ENCODE measurements at regions not wholly inside any gene's neighbourhood (a gene's known extent, or its start where the extent isn't known, plus 50 kb on each side); places are given as distances from the start of the nearest gene placed in this dataset.

DNA sequence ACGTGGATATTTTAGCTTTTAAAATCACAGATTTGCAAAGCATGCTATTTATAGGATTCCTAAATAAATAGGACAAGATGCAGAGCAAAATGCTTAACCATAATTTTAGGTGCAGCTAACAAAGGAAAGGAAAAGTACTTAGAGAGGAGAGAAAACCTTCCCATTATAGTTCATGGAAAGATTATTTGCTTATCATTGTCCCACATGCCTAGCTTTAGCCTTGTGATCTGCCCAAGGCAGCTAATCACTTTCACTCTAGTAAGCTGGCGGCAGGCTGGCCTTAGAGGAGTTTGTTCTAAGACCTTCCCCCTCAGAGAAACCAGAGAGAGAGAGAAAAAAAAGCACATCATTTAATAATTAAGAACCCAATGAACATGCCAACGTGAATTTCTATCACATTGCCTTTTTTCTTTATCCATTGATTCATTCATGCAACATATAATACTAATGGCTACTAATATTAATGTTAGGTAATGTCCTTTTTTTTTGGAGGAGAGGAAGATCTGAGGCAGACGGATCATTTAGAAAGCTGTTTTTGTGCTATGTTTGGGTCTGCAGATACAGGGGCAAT, 274.6 kb downstream of the ARL4A start:
- no peaks in the 10 kb centered on the region for H3K4me1 ChIP-seq (ENCODE audit: insufficient read depth, low read length)
- DNase-seq (no peak), ATAC-seq (ENCODE audit: insufficient read depth, low read depth) (no peak)
- H4K20me1 ChIP-seq (ENCODE audit: insufficient read depth, low read length) = no peaks in the 10 kb centered on the region
- H3K27ac ChIP-seq (ENCODE audit: low read length) = no peak overlapping the region
- no peak overlapping the region for H3K4me3 ChIP-seq (ENCODE audit: low read depth in 1 of 2, low read length in 2 of 2)
- H3K4me2 ChIP-seq (ENCODE audit: insufficient read depth, low read length) = no peak overlapping the region
- H3K27me3 ChIP-seq (ENCODE audit: insufficient read depth, low read length, poor library complexity) = no peaks in the 10 kb centered on the region
- H2AFZ ChIP-seq (ENCODE audit: low read depth, low read length) = no peak overlapping the region
- TF ChIP-seq EZH2 (IDR thresholded peaks at IDR 0.05; ENCODE audit: borderline replicate concordance, low read depth, low read length, severe bottlenecking) = no peak
- TF ChIP-seq, protein P1, sequence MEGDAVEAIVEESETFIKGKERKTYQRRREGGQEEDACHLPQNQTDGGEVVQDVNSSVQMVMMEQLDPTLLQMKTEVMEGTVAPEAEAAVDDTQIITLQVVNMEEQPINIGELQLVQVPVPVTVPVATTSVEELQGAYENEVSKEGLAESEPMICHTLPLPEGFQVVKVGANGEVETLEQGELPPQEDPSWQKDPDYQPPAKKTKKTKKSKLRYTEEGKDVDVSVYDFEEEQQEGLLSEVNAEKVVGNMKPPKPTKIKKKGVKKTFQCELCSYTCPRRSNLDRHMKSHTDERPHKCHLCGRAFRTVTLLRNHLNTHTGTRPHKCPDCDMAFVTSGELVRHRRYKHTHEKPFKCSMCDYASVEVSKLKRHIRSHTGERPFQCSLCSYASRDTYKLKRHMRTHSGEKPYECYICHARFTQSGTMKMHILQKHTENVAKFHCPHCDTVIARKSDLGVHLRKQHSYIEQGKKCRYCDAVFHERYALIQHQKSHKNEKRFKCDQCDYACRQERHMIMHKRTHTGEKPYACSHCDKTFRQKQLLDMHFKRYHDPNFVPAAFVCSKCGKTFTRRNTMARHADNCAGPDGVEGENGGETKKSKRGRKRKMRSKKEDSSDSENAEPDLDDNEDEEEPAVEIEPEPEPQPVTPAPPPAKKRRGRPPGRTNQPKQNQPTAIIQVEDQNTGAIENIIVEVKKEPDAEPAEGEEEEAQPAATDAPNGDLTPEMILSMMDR (IDR thresholded peaks at IDR 0.05; ENCODE audit: borderline replicate concordance, extremely low read depth, low read length, poor library complexity, severe bottlenecking) = no peak
- H3K9me3 ChIP-seq (ENCODE audit: insufficient read depth, low read length, severe bottlenecking) = no peaks in the 10 kb centered on the region
- no peaks in the 10 kb centered on the region for H3K79me2 ChIP-seq (ENCODE audit: insufficient read depth, low read length)
- H3K9ac ChIP-seq (ENCODE audit: low read depth, low read length) = no peak overlapping the region
- no peaks in the 10 kb centered on the region for H3K36me3 ChIP-seq (ENCODE audit: insufficient read depth, low read length)

DNA sequence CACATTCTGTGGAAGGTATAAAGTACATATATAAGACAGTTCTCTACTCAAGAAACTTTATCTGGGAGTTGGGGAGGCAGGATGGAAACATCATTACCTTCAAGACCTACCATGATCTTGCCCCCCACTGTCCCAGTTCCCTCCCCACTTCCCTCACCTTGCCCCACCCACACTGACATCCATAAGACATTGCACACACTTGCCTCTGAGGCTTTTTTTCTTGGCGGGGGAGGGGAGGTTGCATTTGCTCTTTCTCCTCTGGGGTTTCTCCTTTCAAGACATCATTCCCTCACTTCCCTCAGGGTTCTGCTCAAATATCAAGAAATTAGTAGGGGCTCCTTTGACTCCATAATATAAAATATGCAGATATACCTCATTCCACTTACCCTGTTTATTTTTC, 276.0 kb downstream of the ARL4A start:
- Histone ChIP-seq H3K79me2 (ENCODE audit: insufficient read depth, low read length) (no peaks in the 10 kb centered on the region), H2AFZ (ENCODE audit: low read depth, low read length) (no peak overlapping the region), H3K4me2 (ENCODE audit: insufficient read depth, low read length) (no peak overlapping the region), H4K20me1 (ENCODE audit: insufficient read depth, low read length) (no peaks in the 10 kb centered on the region), H3K27ac (ENCODE audit: low read length) (no peak overlapping the region), H3K4me1 (ENCODE audit: insufficient read depth, low read length) (no peaks in the 10 kb centered on the region), H3K9me3 (ENCODE audit: insufficient read depth, low read length, severe bottlenecking) (no peaks in the 10 kb centered on the region), H3K36me3 (ENCODE audit: insufficient read depth, low read length) (no peaks in the 10 kb centered on the region), H3K27me3 (ENCODE audit: insufficient read depth, low read length, poor library complexity) (no peaks in the 10 kb centered on the region), H3K4me3 (ENCODE audit: low read depth in 1 of 2, low read length in 2 of 2) (no peak overlapping the region), H3K9ac (ENCODE audit: low read depth, low read length) (no peak overlapping the region)
- ATAC-seq (ENCODE audit: insufficient read depth, low read depth) (no peak), DNase-seq (no peak)
- TF ChIP-seq EZH2 (IDR thresholded peaks at IDR 0.05; ENCODE audit: borderline replicate concordance, low read depth, low read length, severe bottlenecking) = no peak
- TF ChIP-seq, protein P1 (IDR thresholded peaks at IDR 0.05; ENCODE audit: borderline replicate concordance, extremely low read depth, low read length, poor library complexity, severe bottlenecking) = no peak

DNA sequence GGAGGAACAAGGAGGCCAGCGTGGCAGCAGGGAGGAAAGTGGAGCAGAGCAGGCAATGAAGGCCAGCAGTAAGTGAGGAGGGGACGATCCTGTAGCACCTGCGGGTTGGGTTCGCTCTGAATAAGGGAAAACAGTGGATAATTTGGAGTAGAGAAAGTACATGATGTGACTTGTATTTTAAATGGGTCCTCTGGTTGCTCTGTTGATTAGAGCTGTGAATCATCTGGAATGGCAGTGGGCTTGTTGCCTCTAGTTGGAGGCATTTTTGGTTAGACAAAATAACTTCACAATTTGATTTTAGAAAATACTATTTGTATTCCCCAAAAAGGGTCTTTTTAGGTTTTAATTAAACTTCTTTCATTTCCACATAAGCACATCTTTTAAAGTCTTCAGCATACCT, 277.4 kb downstream of the ARL4A start:
- no peaks in the 10 kb centered on the region for H3K4me1 ChIP-seq (ENCODE audit: insufficient read depth, low read length)
- no peak overlapping the region for H3K9ac ChIP-seq (ENCODE audit: low read depth, low read length)
- ATAC-seq (ENCODE audit: insufficient read depth, low read depth) (no peak), DNase-seq (no peak)
- H3K36me3 ChIP-seq (ENCODE audit: insufficient read depth, low read length) = no peaks in the 10 kb centered on the region
- H3K27me3 ChIP-seq (ENCODE audit: insufficient read depth, low read length, poor library complexity) = no peaks in the 10 kb centered on the region
- H3K79me2 ChIP-seq (ENCODE audit: insufficient read depth, low read length) = no peaks in the 10 kb centered on the region
- no peak for TF ChIP-seq EZH2 (IDR thresholded peaks at IDR 0.05; ENCODE audit: borderline replicate concordance, low read depth, low read length, severe bottlenecking)
- TF ChIP-seq, protein P1 (IDR thresholded peaks at IDR 0.05; ENCODE audit: borderline replicate concordance, extremely low read depth, low read length, poor library complexity, severe bottlenecking) = no peak
- no peaks in the 10 kb centered on the region for H3K9me3 ChIP-seq (ENCODE audit: insufficient read depth, low read length, severe bottlenecking)
- no peak overlapping the region for H3K27ac ChIP-seq (ENCODE audit: low read length)
- no peak overlapping the region for H2AFZ ChIP-seq (ENCODE audit: low read depth, low read length)
- H4K20me1 ChIP-seq (ENCODE audit: insufficient read depth, low read length) = no peaks in the 10 kb centered on the region
- H3K4me2 ChIP-seq (ENCODE audit: insufficient read depth, low read length) = no peak overlapping the region
- no peak overlapping the region for H3K4me3 ChIP-seq (ENCODE audit: low read depth in 1 of 2, low read length in 2 of 2)

DNA sequence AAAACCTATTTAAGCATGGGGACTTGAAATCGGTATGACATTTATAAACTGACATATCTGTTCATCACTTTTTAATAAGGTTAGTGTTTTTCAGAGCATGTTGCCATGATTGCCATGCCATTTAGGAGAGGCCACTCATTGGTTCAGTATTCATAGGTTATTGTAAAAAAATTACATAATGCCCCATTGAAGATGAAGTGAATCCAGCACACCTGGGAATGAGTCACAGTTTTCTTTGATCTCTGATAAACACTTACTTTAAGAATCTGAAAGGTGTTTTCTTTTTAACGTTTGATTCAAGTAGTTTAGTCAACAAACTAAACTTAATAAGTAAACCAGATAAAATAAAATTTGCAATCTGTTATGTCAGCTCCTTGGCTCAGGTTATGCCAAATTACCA, 278.3 kb downstream of the ARL4A start:
- no peak for DNase-seq
- H3K4me2 ChIP-seq (ENCODE audit: insufficient read depth, low read length) = no peak overlapping the region
- H3K79me2 ChIP-seq (ENCODE audit: insufficient read depth, low read length) = no peaks in the 10 kb centered on the region
- no peak overlapping the region for H2AFZ ChIP-seq (ENCODE audit: low read depth, low read length)
- H3K9me3 ChIP-seq (ENCODE audit: insufficient read depth, low read length, severe bottlenecking) = no peaks in the 10 kb centered on the region
- no peak for TF ChIP-seq EZH2 (IDR thresholded peaks at IDR 0.05; ENCODE audit: borderline replicate concordance, low read depth, low read length, severe bottlenecking)
- TF ChIP-seq, protein P1 (IDR thresholded peaks at IDR 0.05; ENCODE audit: borderline replicate concordance, extremely low read depth, low read length, poor library complexity, severe bottlenecking) = no peak
- no peak overlapping the region for H3K9ac ChIP-seq (ENCODE audit: low read depth, low read length)
- H3K27ac ChIP-seq (ENCODE audit: low read length) = no peak overlapping the region
- no peak overlapping the region for H3K4me3 ChIP-seq (ENCODE audit: low read depth in 1 of 2, low read length in 2 of 2)
- no peak for ATAC-seq (ENCODE audit: insufficient read depth, low read depth)
- no peaks in the 10 kb centered on the region for H4K20me1 ChIP-seq (ENCODE audit: insufficient read depth, low read length)
- H3K27me3 ChIP-seq (ENCODE audit: insufficient read depth, low read length, poor library complexity) = no peaks in the 10 kb centered on the region
- H3K4me1 ChIP-seq (ENCODE audit: insufficient read depth, low read length) = no peaks in the 10 kb centered on the region
- H3K36me3 ChIP-seq (ENCODE audit: insufficient read depth, low read length) = no peaks in the 10 kb centered on the region

Measured in DND-41 (cell line).